KMS-11 (cell line): ENCODE measurements at regions not wholly inside any gene's neighbourhood (a gene's known extent, or its start where the extent isn't known, plus 50 kb on each side); places are given as distances from the start of the nearest gene placed in this dataset.

ENCODE experiments used
- H2AFZ ChIP-seq: fragments of 200-600 bp; sonication (generic); 2 replicates; pipeline ENCODE4 v1.6.1; 2016; ENCODE audit warnings: antibody characterized with exemption, mixed run types, low read depth
- H3K27ac ChIP-seq: fragments of 200-600 bp; sonication (generic); 2 replicates; pipeline ENCODE4 v1.6.1; 2016; ENCODE audit warnings: mild to moderate bottlenecking, mixed run types
- H3K27me3 ChIP-seq: fragments of 200-600 bp; sonication (generic); 2 replicates; pipeline ENCODE4 v1.6.1; 2017; ENCODE audit warnings: mild to moderate bottlenecking, low read depth, mixed run types, moderate library complexity; ENCODE audit not compliant: insufficient read depth
- H3K36me3 ChIP-seq: fragments of 200-600 bp; sonication (generic); 2 replicates; pipeline ENCODE4 v1.6.1; 2017; ENCODE audit warnings: mild to moderate bottlenecking, mixed run types; ENCODE audit not compliant: insufficient read depth
- H3K4me1 ChIP-seq: fragments of 200-600 bp; sonication (generic); 2 replicates; pipeline ENCODE4 v1.6.1; 2016; ENCODE audit warnings: mild to moderate bottlenecking, low read depth, mixed run types; ENCODE audit not compliant: poor library complexity, severe bottlenecking
- H3K4me2 ChIP-seq: fragments of 200-600 bp; sonication (generic); 2 replicates; pipeline ENCODE4 v1.7.0; 2016; ENCODE audit warnings: mild to moderate bottlenecking, mixed run types
- H3K4me3 ChIP-seq: fragments of 200-600 bp; sonication (generic); IDR thresholded peaks from 2 replicates; pipeline ENCODE4 v1.6.1; 2017; ENCODE audit warnings: low read depth, low read length, mixed read lengths; ENCODE audit not compliant: insufficient read depth
- H3K79me2 ChIP-seq: fragments of 200-600 bp; sonication (generic); 2 replicates; pipeline ENCODE4 v1.6.1; 2016; ENCODE audit warnings: low read depth, mixed run types; ENCODE audit not compliant: insufficient read depth
- H3K9ac ChIP-seq: fragments of 200-600 bp; sonication (generic); 2 replicates; pipeline ENCODE4 v1.6.1; 2016; ENCODE audit warnings: mild to moderate bottlenecking, mixed run types
- H4K20me1 ChIP-seq: fragments of 200-600 bp; sonication (generic); 2 replicates; pipeline ENCODE4 v1.6.1; 2016; ENCODE audit warnings: mild to moderate bottlenecking, mixed run types; ENCODE audit not compliant: insufficient read depth
- CTCF ChIP-seq: fragments of 200-600 bp; sonication (generic); conservative IDR thresholded peaks from 2 replicates; pipeline ENCODE4 v1.6.1; 2017; ENCODE audit warnings: low read depth, mild to moderate bottlenecking, antibody characterized with exemption, low read length, moderate library complexity, mixed read lengths

- Histone ChIP-seq H3K4me1 (no peaks in the 10 kb centered on the region), H3K79me2 (no peaks in the 10 kb centered on the region), H3K27ac (no peak overlapping the region), H3K36me3 (no peaks in the 10 kb centered on the region), H3K4me3 (no peak overlapping the region), H3K4me2 (no peak overlapping the region), H4K20me1 (no peaks in the 10 kb centered on the region), H3K27me3 (peaks cover 2% of the 10 kb centered on the region; the same call in 1 of the 2 replicates), H2AFZ (no peak overlapping the region), H3K9ac (no peak overlapping the region)
- TF ChIP-seq CTCF, result no peak
Observed at GRCh38 chr14:104320611-104321086, 182.3 kb downstream of the KIF26A start.

- Histone ChIP-seq H3K27me3 (peaks cover 2% of the 10 kb centered on the region; the same call in 1 of the 2 replicates), H3K4me3 (no peak overlapping the region)
Observed at GRCh38 chr14:104321088-104321801, 182.9 kb downstream of the KIF26A start.

GRCh38 chr14:104321802-104322130 is 183.4 kb downstream of the KIF26A start:
- Histone ChIP-seq H3K27ac (no peak overlapping the region), H4K20me1 (no peaks in the 10 kb centered on the region), H3K4me3 (no peak overlapping the region), H2AFZ (no peak overlapping the region), H3K4me1 (no peaks in the 10 kb centered on the region), H3K36me3 (no peaks in the 10 kb centered on the region), H3K9ac (no peak overlapping the region), H3K27me3 (peaks cover 2% of the 10 kb centered on the region; the same call in 1 of the 2 replicates), H3K79me2 (no peaks in the 10 kb centered on the region), H3K4me2 (no peak overlapping the region)
- no peak for TF ChIP-seq CTCF

More at GRCh38 chr14:104321088-104321801, 182.9 kb downstream of the KIF26A start:
- Histone ChIP-seq H2AFZ (no peak overlapping the region), H3K4me2 (no peak overlapping the region), H3K79me2 (no peaks in the 10 kb centered on the region), H3K9ac (no peak overlapping the region), H3K36me3 (no peaks in the 10 kb centered on the region), H3K27ac (no peak overlapping the region), H3K4me1 (no peaks in the 10 kb centered on the region), H4K20me1 (no peaks in the 10 kb centered on the region)
- TF ChIP-seq CTCF, result no peak

- no peak for TF ChIP-seq CTCF
- Histone ChIP-seq H3K36me3 (no peaks in the 10 kb centered on the region), H3K27me3 (peaks cover 2% of the 10 kb centered on the region; the same call in 1 of the 2 replicates), H2AFZ (no peak overlapping the region), H4K20me1 (no peaks in the 10 kb centered on the region), H3K79me2 (no peaks in the 10 kb centered on the region), H3K4me3 (no peak overlapping the region), H3K4me2 (no peak overlapping the region), H3K4me1 (no peaks in the 10 kb centered on the region), H3K9ac (no peak overlapping the region), H3K27ac (no peak overlapping the region)
Observed at GRCh38 chr14:104322531-104323366, 184.4 kb downstream of the KIF26A start.
